Ammon's horn (tissue), 1 donor: ENCODE measurements at regions not wholly inside any gene's neighbourhood (a gene's known extent, or its start where the extent isn't known, plus 50 kb on each side); places are given as distances from the start of the nearest gene placed in this dataset.
"Not testable (repeated sequence)": the region's sequence is repeated elsewhere in the genome, so short reads cannot be mapped to it uniquely, and the experiment has no call there.

Source experiments
- DNase-seq: peaks from one replicate; pipeline ENCODE4 v3.0.0-alpha.2; 2016; ENCODE audit warnings: low spot score

GRCh38 chr16:18263046-18263445 is 73.5 kb downstream of the NPIPA8 start:
- DNase-seq: not testable (repeated sequence)

GRCh38 chr16:18261848-18262247 is 74.7 kb downstream of the NPIPA8 start:
- not testable (repeated sequence) for DNase-seq

GRCh38 chr16:18259496-18260176 is 76.9 kb downstream of the NPIPA8 start:
- DNase-seq: not testable (repeated sequence)

- not testable (repeated sequence) for DNase-seq
Measured at GRCh38 chr16:18252943-18253342, 83.6 kb downstream of the NPIPA8 start.

- not testable (repeated sequence) for DNase-seq
Measured at GRCh38 chr16:18230505-18230904, 106.0 kb downstream of the NPIPA8 start.

GRCh38 chr16:18222054-18223009 is 114.2 kb downstream of the NPIPA8 start:
- not testable (repeated sequence) for DNase-seq

- DNase-seq: not testable (repeated sequence)
Measured at GRCh38 chr16:18217741-18218140, 118.8 kb downstream of the NPIPA8 start.

GRCh38 chr16:18216814-18217213 is 119.7 kb downstream of the NPIPA8 start:
- not testable (repeated sequence) for DNase-seq

GRCh38 chr16:18213810-18214209 is 122.7 kb downstream of the NPIPA8 start:
- DNase-seq: not testable (repeated sequence)

- not testable (repeated sequence) for DNase-seq
Measured at GRCh38 chr16:18211505-18211904, 125.0 kb downstream of the NPIPA8 start.

- not testable (repeated sequence) for DNase-seq
Measured at GRCh38 chr16:18204786-18205185, 131.8 kb downstream of the NPIPA8 start.

GRCh38 chr16:18204309-18204708 is 132.2 kb downstream of the NPIPA8 start:
- not testable (repeated sequence) for DNase-seq

- not testable (repeated sequence) for DNase-seq
Measured at GRCh38 chr16:18201511-18201910, 135.0 kb downstream of the NPIPA8 start.

- not testable (repeated sequence) for DNase-seq
Measured at GRCh38 chr16:18192389-18192788, 144.1 kb downstream of the NPIPA8 start.

GRCh38 chr16:18190179-18190578 is 146.4 kb downstream of the NPIPA8 start:
- DNase-seq: not testable (repeated sequence)

- DNase-seq: not testable (repeated sequence)
Measured at GRCh38 chr16:18184755-18185154, 151.8 kb downstream of the NPIPA8 start.

GRCh38 chr16:18181028-18181427 is 155.5 kb downstream of the NPIPA8 start:
- not testable (repeated sequence) for DNase-seq

- DNase-seq: not testable (repeated sequence)
Measured at GRCh38 chr16:18173945-18174497, 162.5 kb downstream of the NPIPA8 start.

GRCh38 chr16:18162293-18162692 is 174.2 kb downstream of the NPIPA8 start:
- not testable (repeated sequence) for DNase-seq

GRCh38 chr16:18161224-18161623 is 175.3 kb downstream of the NPIPA8 start:
- DNase-seq: not testable (repeated sequence)

- DNase-seq: not testable (repeated sequence)
Measured at GRCh38 chr16:18159185-18159584, 177.4 kb downstream of the NPIPA8 start.

GRCh38 chr16:18157854-18158253 is 178.7 kb downstream of the NPIPA8 start:
- not testable (repeated sequence) for DNase-seq
